ENCODE measurements at regions not wholly inside any gene's neighbourhood (a gene's known extent, or its start where the extent isn't known, plus 50 kb on each side); places are given as distances from the start of the nearest gene placed in this dataset.

- no peak overlapping the region for H3K9ac ChIP-seq (ENCODE audit: low read length)
- H3K27me3 ChIP-seq (ENCODE audit: insufficient read depth, low read depth, low read length) = no peaks in the 10 kb centered on the region
- H3K4me2 ChIP-seq (ENCODE audit: low read length) = no peak overlapping the region
- no peaks in the 10 kb centered on the region for H3K9me2 ChIP-seq (ENCODE audit: insufficient read depth, low read length)
- H3K27ac ChIP-seq (ENCODE audit: low read length) = no peak overlapping the region
- TF ChIP-seq RAD21 (conservative IDR thresholded peaks at IDR 0.05) (no peak), TAF1 (IDR thresholded peaks at IDR 0.05; ENCODE audit: low read depth) (no peak), EZH2 (IDR thresholded peaks at IDR 0.05; ENCODE audit: borderline replicate concordance, insufficient read depth, low read length, poor library complexity, severe bottlenecking) (no peak), POLR2AphosphoS5 (IDR thresholded peaks at IDR 0.05) (no peak), REST (IDR thresholded peaks at IDR 0.05; ENCODE audit: borderline replicate concordance) (no peak), MXI1 (conservative IDR thresholded peaks at IDR 0.05; ENCODE audit: poor library complexity, severe bottlenecking) (no peak), CTCF (IDR thresholded peaks at IDR 0.05; ENCODE audit: poor library complexity, severe bottlenecking) (no peak), SMC3 (conservative IDR thresholded peaks at IDR 0.05; ENCODE audit: poor library complexity) (no peak)
- H2AFZ ChIP-seq (ENCODE audit: low read depth, low read length) = no peak overlapping the region
- no peaks in the 10 kb centered on the region for H4K20me1 ChIP-seq (ENCODE audit: insufficient read depth)
- no peaks in the 10 kb centered on the region for H3K36me3 ChIP-seq (ENCODE audit: insufficient read depth, low read length)
- no peak overlapping the region for H3K4me3 ChIP-seq (ENCODE audit: low read length)
- H3K79me2 ChIP-seq (replicated peaks; ENCODE audit: insufficient read depth, low read length) = no peaks in the 10 kb centered on the region
- no peaks in the 10 kb centered on the region for H3F3A ChIP-seq (ENCODE audit: insufficient read depth, low read length, poor library complexity, severe bottlenecking)
- H3K9me3 ChIP-seq (ENCODE audit: low read length) = no peaks in the 10 kb centered on the region
Observed at GRCh38 chr6:81172056-81172740, 580.3 kb downstream of the TENT5A start.

- Histone ChIP-seq H3K36me3 (ENCODE audit: insufficient read depth, low read length) (no peaks in the 10 kb centered on the region), H3K4me2 (ENCODE audit: low read length) (no peak overlapping the region), H3K9ac (ENCODE audit: low read length) (no peak overlapping the region), H3K27me3 (ENCODE audit: insufficient read depth, low read depth, low read length) (no peaks in the 10 kb centered on the region), H3K4me3 (ENCODE audit: low read length) (no peak overlapping the region), H3K79me2 (replicated peaks; ENCODE audit: insufficient read depth, low read length) (no peaks in the 10 kb centered on the region), H3K9me2 (ENCODE audit: insufficient read depth, low read length) (no peaks in the 10 kb centered on the region), H2AFZ (ENCODE audit: low read depth, low read length) (no peak overlapping the region), H3K27ac (ENCODE audit: low read length) (no peak overlapping the region), H4K20me1 (ENCODE audit: insufficient read depth) (no peaks in the 10 kb centered on the region), H3F3A (ENCODE audit: insufficient read depth, low read length, poor library complexity, severe bottlenecking) (no peaks in the 10 kb centered on the region), H3K9me3 (ENCODE audit: low read length) (no peaks in the 10 kb centered on the region)
- TF ChIP-seq REST (IDR thresholded peaks at IDR 0.05; ENCODE audit: borderline replicate concordance) = no peak
- no peak for TF ChIP-seq CTCF (IDR thresholded peaks at IDR 0.05; ENCODE audit: poor library complexity, severe bottlenecking)
- TF ChIP-seq POLR2AphosphoS5 (IDR thresholded peaks at IDR 0.05) = no peak
- TF ChIP-seq SMC3 (conservative IDR thresholded peaks at IDR 0.05; ENCODE audit: poor library complexity) = no peak
- TF ChIP-seq RAD21 (conservative IDR thresholded peaks at IDR 0.05) = no peak
Observed at GRCh38 chr6:81169166-81169565, 583.3 kb downstream of the TENT5A start.
